ENCODE measurements at regions not wholly inside any gene's neighbourhood (a gene's known extent, or its start where the extent isn't known, plus 50 kb on each side); places are given as distances from the start of the nearest gene placed in this dataset.

GRCh38 chr12:118706437-118706836 lies 274.9 kb upstream of the SRRM4 start:
- TF ChIP-seq CTCF (CRISPR knock-in tag; IDR thresholded peaks at IDR 0.05): no peak
- no peak for TF ChIP-seq JUND (CRISPR knock-in tag; IDR thresholded peaks at IDR 0.05)
- TF ChIP-seq EZH2 (conservative IDR thresholded peaks at IDR 0.05; ENCODE audit: low read depth, low read length): no peak
- no peak for TF ChIP-seq IRF1 (CRISPR knock-in tag; IDR thresholded peaks at IDR 0.05; ENCODE audit: low read depth)
- no peak for TF ChIP-seq ZNF446 (CRISPR knock-in tag; IDR thresholded peaks at IDR 0.05)
- no peak for TF ChIP-seq EP300 (IDR thresholded peaks at IDR 0.05; ENCODE audit: low read depth in 2 of 2, low read length in 2 of 2)
- no peak for TF ChIP-seq EP300 (CRISPR knock-in tag; IDR thresholded peaks at IDR 0.05; ENCODE audit: borderline replicate concordance)
